ENCODE measurements at regions not wholly inside any gene's neighbourhood (a gene's known extent, or its start where the extent isn't known, plus 50 kb on each side); places are given as distances from the start of the nearest gene placed in this dataset.

- H3K36me3 Mint-ChIP-seq (ENCODE audit: low read depth): no peaks in the 10 kb centered on the region
- WGBS, 2 experiments (ENCODE audit: insufficient coverage in 1 of 2, insufficient read length in 1 of 2): 94% methylated on average over 2 of the region's 2 CpGs; no CpG with 5 or more reads in 1 of the 2 experiments
- H3K4me3 ChIP-seq (ENCODE audit: low read length): no peak overlapping the region
- no peaks in the 10 kb centered on the region for H3K4me1 Mint-ChIP-seq
- no peak overlapping the region for H3K27ac Mint-ChIP-seq
- H3K4me1 ChIP-seq (ENCODE audit: control insufficient read depth, insufficient read depth, low read length): no peaks in the 10 kb centered on the region
- no peak for DNase-seq
- H3K27ac ChIP-seq (ENCODE audit: low read depth, low read length): no peak overlapping the region
- TF ChIP-seq CTCF (conservative IDR thresholded peaks at IDR 0.05): no peak
- H3K36me3 ChIP-seq (ENCODE audit: control insufficient read depth, insufficient read depth, low read length): no peaks in the 10 kb centered on the region
- no peak overlapping the region for H3K4me3 Mint-ChIP-seq
- no peaks in the 10 kb centered on the region for H3K27me3 Mint-ChIP-seq (ENCODE audit: insufficient read depth)
- H3K27me3 ChIP-seq (ENCODE audit: control insufficient read depth, insufficient read depth, low read length, poor library complexity, severe bottlenecking): no peaks in the 10 kb centered on the region
- no peaks in the 10 kb centered on the region for H3K9me3 Mint-ChIP-seq
- H3K9me3 ChIP-seq (ENCODE audit: control insufficient read depth, low read length): no peaks in the 10 kb centered on the region
- H3K9ac ChIP-seq (ENCODE audit: extremely low read depth, low read length, poor library complexity, severe bottlenecking): no peak overlapping the region
Measured at GRCh38 chr4:164108971-164109370, 614.5 kb downstream of the TMA16 start.

GRCh38 chr4:164109503-164109902, 615.0 kb downstream of the TMA16 start:
- no peaks in the 10 kb centered on the region for H3K27me3 ChIP-seq (ENCODE audit: control insufficient read depth, insufficient read depth, low read length, poor library complexity, severe bottlenecking)
- no peak for TF ChIP-seq CTCF (conservative IDR thresholded peaks at IDR 0.05)
- Mint-ChIP-seq H3K4me3 (no peak overlapping the region), H3K4me1 (no peaks in the 10 kb centered on the region), H3K27ac (no peak overlapping the region), H3K27me3 (ENCODE audit: insufficient read depth) (no peaks in the 10 kb centered on the region), H3K9me3 (no peaks in the 10 kb centered on the region), H3K36me3 (ENCODE audit: low read depth) (no peaks in the 10 kb centered on the region)
- WGBS, 2 experiments (ENCODE audit: insufficient coverage in 1 of 2, insufficient read length in 1 of 2): 87% methylated on average over 3 of the region's 4 CpGs; no CpG with 5 or more reads in 1 of the 2 experiments
- DNase-seq: no peak
- H3K4me1 ChIP-seq (ENCODE audit: control insufficient read depth, insufficient read depth, low read length): no peaks in the 10 kb centered on the region
- H3K4me3 ChIP-seq (ENCODE audit: low read length): no peak overlapping the region
- no peak overlapping the region for H3K9ac ChIP-seq (ENCODE audit: extremely low read depth, low read length, poor library complexity, severe bottlenecking)
- no peaks in the 10 kb centered on the region for H3K36me3 ChIP-seq (ENCODE audit: control insufficient read depth, insufficient read depth, low read length)
- no peak overlapping the region for H3K27ac ChIP-seq (ENCODE audit: low read depth, low read length)
- no peaks in the 10 kb centered on the region for H3K9me3 ChIP-seq (ENCODE audit: control insufficient read depth, low read length)

GRCh38 chr4:164115236-164115635, 620.7 kb downstream of the TMA16 start:
- H3K36me3 ChIP-seq (ENCODE audit: control insufficient read depth, insufficient read depth, low read length): no peaks in the 10 kb centered on the region
- Mint-ChIP-seq H3K27me3 (ENCODE audit: insufficient read depth) (no peaks in the 10 kb centered on the region), H3K27ac (no peak overlapping the region), H3K4me3 (no peak overlapping the region), H3K4me1 (no peaks in the 10 kb centered on the region), H3K36me3 (ENCODE audit: low read depth) (no peaks in the 10 kb centered on the region), H3K9me3 (no peaks in the 10 kb centered on the region)
- no peak overlapping the region for H3K27ac ChIP-seq (ENCODE audit: low read depth, low read length)
- H3K4me1 ChIP-seq (ENCODE audit: control insufficient read depth, insufficient read depth, low read length): no peaks in the 10 kb centered on the region
- no peaks in the 10 kb centered on the region for H3K9me3 ChIP-seq (ENCODE audit: control insufficient read depth, low read length)
- H3K4me3 ChIP-seq (ENCODE audit: low read length): no peak overlapping the region
- no peak for TF ChIP-seq CTCF (conservative IDR thresholded peaks at IDR 0.05)
- DNase-seq: no peak
- no peaks in the 10 kb centered on the region for H3K27me3 ChIP-seq (ENCODE audit: control insufficient read depth, insufficient read depth, low read length, poor library complexity, severe bottlenecking)
- 85 to 100% methylated on average over 1 to 2 of the region's 2 CpGs for WGBS, 2 experiments (ENCODE audit: insufficient coverage in 1 of 2, insufficient read length in 1 of 2)
- H3K9ac ChIP-seq (ENCODE audit: extremely low read depth, low read length, poor library complexity, severe bottlenecking): no peak overlapping the region
